SHP77 treated with DMSO at 0.1 percent for 48 hours (cell line): ENCODE measurements at regions not wholly inside any gene's neighbourhood (a gene's known extent, or its start where the extent isn't known, plus 50 kb on each side); places are given as distances from the start of the nearest gene placed in this dataset.
"Not testable (repeated sequence)": the region's sequence is repeated elsewhere in the genome, so short reads cannot be mapped to it uniquely, and the experiment has no call there.

Source experiments
- DNase-seq: peaks from one replicate; lab custom pipeline; 2025; lab: John Stamatoyannopoulos, UW

GRCh38 chr3:181987736-181988135 lies 276.0 kb downstream of the SOX2 start:
- DNase-seq: no peak

- no peak for DNase-seq
Observed at GRCh38 chr3:181998828-181999227, 287.1 kb downstream of the SOX2 start.

- no peak for DNase-seq
Observed at GRCh38 chr3:181999314-181999713, 287.6 kb downstream of the SOX2 start.

GRCh38 chr3:182000447-182000846 lies 288.7 kb downstream of the SOX2 start:
- DNase-seq: no peak

GRCh38 chr3:182005219-182005618 lies 293.5 kb downstream of the SOX2 start:
- no peak for DNase-seq

GRCh38 chr3:182005701-182006100 lies 294.0 kb downstream of the SOX2 start:
- no peak for DNase-seq

- DNase-seq: no peak
Observed at GRCh38 chr3:182006431-182006830, 294.7 kb downstream of the SOX2 start.

- DNase-seq: no peak
Observed at GRCh38 chr3:182007441-182007840, 295.7 kb downstream of the SOX2 start.

- no peak for DNase-seq
Observed at GRCh38 chr3:182018361-182018760, 306.6 kb downstream of the SOX2 start.

- no peak for DNase-seq
Observed at GRCh38 chr3:182019926-182020325, 308.2 kb downstream of the SOX2 start.

GRCh38 chr3:182023843-182024242 lies 312.1 kb downstream of the SOX2 start:
- no peak for DNase-seq

GRCh38 chr3:182027366-182027765 lies 315.6 kb downstream of the SOX2 start:
- no peak for DNase-seq

- no peak for DNase-seq
Observed at GRCh38 chr3:182028081-182028480, 316.4 kb downstream of the SOX2 start.

GRCh38 chr3:182034231-182034630 lies 322.5 kb downstream of the SOX2 start:
- not testable (repeated sequence) for DNase-seq

- no peak for DNase-seq
Observed at GRCh38 chr3:182035324-182035723, 323.6 kb downstream of the SOX2 start.

- DNase-seq: no peak
Observed at GRCh38 chr3:182036382-182036781, 324.7 kb downstream of the SOX2 start.

- no peak for DNase-seq
Observed at GRCh38 chr3:182041668-182042291, 330.1 kb downstream of the SOX2 start.

GRCh38 chr3:182045736-182046135 lies 334.0 kb downstream of the SOX2 start:
- DNase-seq: no peak

- DNase-seq: no peak
Observed at GRCh38 chr3:182046166-182046764, 334.5 kb downstream of the SOX2 start.

GRCh38 chr3:182050932-182051331 lies 339.2 kb downstream of the SOX2 start:
- no peak for DNase-seq

GRCh38 chr3:182052332-182052731 lies 340.6 kb downstream of the SOX2 start:
- no peak for DNase-seq

- DNase-seq: no peak
Observed at GRCh38 chr3:182052757-182053156, 341.0 kb downstream of the SOX2 start.

- no peak for DNase-seq
Observed at GRCh38 chr3:182058488-182058887, 346.8 kb downstream of the SOX2 start.

GRCh38 chr3:182063742-182064141 lies 352.0 kb downstream of the SOX2 start:
- no peak for DNase-seq
